H1 (cell line): ENCODE measurements at regions not wholly inside any gene's neighbourhood (a gene's known extent, or its start where the extent isn't known, plus 50 kb on each side); places are given as distances from the start of the nearest gene placed in this dataset.

ENCODE experiments used
- CTCF ChIA-PET: fragments of 300-600 bp; sonication (Branson Sonifier 250); formaldehyde crosslinking; loops from one replicate; lab custom pipeline; 2021; ENCODE audit not compliant: partially characterized antibody; lab: Charles Lee
- POLR2A ChIA-PET: fragments of 300-600 bp; sonication (Branson Sonifier 250); formaldehyde crosslinking; loops from one replicate; lab custom pipeline; 2021; ENCODE audit warnings: inconsistent platforms; ENCODE audit not compliant: partially characterized antibody; lab: Charles Lee
- DNase-seq, 2 experiments: peaks; one replicate each; pipeline versions ENCODE4 v3.0.0 to v3.0.0-alpha.2; 2010 to 2022; ENCODE audit warnings: low spot score in 2 of 2, low read depth in 1 of 2, mixed read lengths in 1 of 2
- FAIRE-seq: peaks from 2 replicates; lab custom pipeline; 2011; peaks lifted over from hg19 to GRCh38; lab: Jason Lieb, UNC
- H2AFZ ChIP-seq: 2 replicates; pipeline ENCODE4 v1.8.1; 2012; ENCODE audit warnings: low read length, inconsistent platforms
- H2AK5ac ChIP-seq: 2 replicates; pipeline ENCODE4 v1.6.1; 2013; ENCODE audit warnings: low read depth, low read length
- H2BK120ac ChIP-seq: replicated peaks from 2 replicates; pipeline ENCODE3; 2013; ENCODE audit warnings: low read depth, low read length, inconsistent platforms
- H2BK12ac ChIP-seq: 2 replicates; pipeline ENCODE4 v1.6.1; 2013; ENCODE audit warnings: low read depth, low read length
- H2BK15ac ChIP-seq: 2 replicates; pipeline ENCODE4 v1.6.1; 2013; ENCODE audit warnings: low read length
- H2BK20ac ChIP-seq: 2 replicates; pipeline ENCODE4 v1.6.1; 2013; ENCODE audit warnings: low read length
- H2BK5ac ChIP-seq: 2 replicates; pipeline ENCODE4 v1.6.1; 2013; ENCODE audit warnings: low read depth, low read length
- H3K14ac ChIP-seq: 2 replicates; pipeline ENCODE4 v1.6.1; 2013; ENCODE audit warnings: inconsistent platforms; ENCODE audit not compliant: insufficient read length
- H3K18ac ChIP-seq: 2 replicates; pipeline ENCODE4 v1.6.1; 2013; ENCODE audit warnings: low read length; ENCODE audit errors: extremely low read depth
- H3K23ac ChIP-seq: 2 replicates; pipeline ENCODE4 v1.6.1; 2013; ENCODE audit warnings: inconsistent platforms; ENCODE audit not compliant: insufficient read length
- H3K23me2 ChIP-seq: 2 replicates; pipeline ENCODE4 v1.6.1; 2013; ENCODE audit warnings: low read depth, low read length
- H3K27ac ChIP-seq: 2 replicates; pipeline ENCODE4 v1.6.1; 2011; ENCODE audit warnings: low read depth, low read length, inconsistent platforms
- H3K27me3 ChIP-seq, 4 experiments: replicated peaks in 1 of 4; 1 replicate in 1 of 4; 2 replicates in 3 of 4; pipeline versions ENCODE4 v1.6.1 to v1.8.1; 2011 to 2013; ENCODE audit warnings: low read length in 3 of 4, mild to moderate bottlenecking in 3 of 4, inconsistent platforms in 2 of 4, mixed read lengths in 2 of 4, moderate library complexity in 1 of 4; ENCODE audit not compliant: control insufficient read depth in 3 of 4, insufficient read depth in 3 of 4; ENCODE audit errors: extremely low read depth in 1 of 4
- H3K36me3 ChIP-seq, 4 experiments: 2 replicates each; pipeline versions ENCODE4 v1.6.1 to v1.8.1; 2011 to 2013; ENCODE audit warnings: mild to moderate bottlenecking in 4 of 4, low read length in 3 of 4, moderate library complexity in 2 of 4, control low read depth in 1 of 4, inconsistent platforms in 1 of 4; ENCODE audit not compliant: insufficient read depth in 4 of 4, control insufficient read depth in 2 of 4
- H3K4ac ChIP-seq: replicated peaks from 2 replicates; pipeline ENCODE3; 2013; ENCODE audit warnings: low read length, low read depth, mixed read lengths, inconsistent platforms; ENCODE audit not compliant: insufficient read length
- H3K4me1 ChIP-seq, 4 experiments: replicated peaks in 1 of 4; 1 replicate in 1 of 4; 2 replicates in 3 of 4; pipeline versions ENCODE4 v1.6.1 to v1.8.1; 2011 to 2013; ENCODE audit warnings: low read length in 3 of 4, inconsistent platforms in 2 of 4, mixed read lengths in 1 of 4; ENCODE audit not compliant: insufficient read depth in 4 of 4, control insufficient read depth in 3 of 4
- H3K4me2 ChIP-seq, 2 experiments: 2 replicates each; pipeline versions ENCODE4 v1.6.1 to v1.8.1; 2011 to 2013; ENCODE audit warnings: low read depth in 2 of 2, low read length in 2 of 2, control low read depth in 1 of 2, inconsistent platforms in 1 of 2, mild to moderate bottlenecking in 1 of 2; ENCODE audit not compliant: insufficient read depth in 1 of 2
- H3K4me3 ChIP-seq, 4 experiments: fragments of 200-600, 300-600 bp in 1 of 4; sonication (generic), shearing (Covaris generic), sonication (Bioruptor Twin) in 1 of 4; 2 replicates each; pipeline versions ENCODE4 v1.5.1 to v1.8.1; 2011 to 2016; ENCODE audit warnings: low read length in 4 of 4, low read depth in 3 of 4, control low read depth in 2 of 4, inconsistent platforms in 2 of 4, mild to moderate bottlenecking in 2 of 4, mixed read lengths in 1 of 4, moderate library complexity in 1 of 4; ENCODE audit not compliant: insufficient read depth in 2 of 4; ENCODE audit errors: extremely low read depth in 1 of 4
- H3K56ac ChIP-seq: replicated peaks from 2 replicates; pipeline ENCODE3; 2013; ENCODE audit warnings: low read depth, mild to moderate bottlenecking, mixed read lengths, low read length, inconsistent platforms; ENCODE audit not compliant: insufficient read length
- H3K79me1 ChIP-seq: 2 replicates; pipeline ENCODE4 v1.6.1; 2013; ENCODE audit warnings: low read depth, low read length, control low read depth
- H3K79me2 ChIP-seq, 2 experiments: 2 replicates each; pipeline versions ENCODE4 v1.6.1 to v1.8.1; 2012 to 2013; ENCODE audit warnings: low read length in 2 of 2, mild to moderate bottlenecking in 2 of 2, inconsistent platforms in 1 of 2; ENCODE audit not compliant: insufficient read depth in 2 of 2, control insufficient read depth in 1 of 2
- H3K9ac ChIP-seq, 4 experiments: replicated peaks in 1 of 4; 1 replicate in 1 of 4; 2 replicates in 3 of 4; pipeline versions ENCODE4 v1.6.1 to v1.8.1; 2011 to 2013; ENCODE audit warnings: low read depth in 3 of 4, low read length in 3 of 4, control low read depth in 2 of 4, mild to moderate bottlenecking in 2 of 4, moderate library complexity in 2 of 4, inconsistent platforms in 1 of 4; ENCODE audit errors: extremely low read depth in 1 of 4
- H3K9me3 ChIP-seq, 2 experiments: 2 replicates each; pipeline versions ENCODE4 v1.6.1 to v1.8.1; 2012 to 2013; ENCODE audit warnings: mild to moderate bottlenecking in 2 of 2, moderate library complexity in 2 of 2, control low read depth in 1 of 2, inconsistent platforms in 1 of 2, low read depth in 1 of 2, low read length in 1 of 2, mixed read lengths in 1 of 2; ENCODE audit not compliant: insufficient read depth in 2 of 2
- H4K20me1 ChIP-seq, 2 experiments: replicated peaks in 1 of 2; 2 replicates each; pipeline versions ENCODE3 to v1.8.1; 2011 to 2013; ENCODE audit warnings: inconsistent platforms in 2 of 2, low read length in 2 of 2, mild to moderate bottlenecking in 1 of 2; ENCODE audit not compliant: insufficient read depth in 2 of 2, control insufficient read depth in 1 of 2
- H4K5ac ChIP-seq: 2 replicates; pipeline ENCODE4 v1.6.1; 2013; ENCODE audit warnings: low read length, low read depth, mixed read lengths, inconsistent platforms; ENCODE audit not compliant: insufficient read length
- H4K8ac ChIP-seq: 2 replicates; pipeline ENCODE4 v1.8.0; 2013; ENCODE audit warnings: mild to moderate bottlenecking, moderate library complexity, low read length, inconsistent platforms; ENCODE audit not compliant: insufficient read depth; ENCODE audit errors: extremely low read depth
- H4K91ac ChIP-seq: replicated peaks from 2 replicates; pipeline ENCODE3; 2013; ENCODE audit warnings: low read length, mixed read lengths, inconsistent platforms; ENCODE audit not compliant: insufficient read length
- BCL11A ChIP-seq, 2 experiments: IDR thresholded peaks; one replicate each; pipeline ENCODE4 v1.6.1; 2011; ENCODE audit warnings: low read depth in 2 of 2, low read length in 2 of 2, mild to moderate bottlenecking in 2 of 2
- CEBPB ChIP-seq: IDR thresholded peaks from 2 replicates; pipeline ENCODE4 v1.6.1; 2012; ENCODE audit warnings: low read depth, low read length
- CTBP2 ChIP-seq: IDR thresholded peaks from 2 replicates; pipeline ENCODE4 v1.7.0; 2011; ENCODE audit warnings: borderline replicate concordance, mild to moderate bottlenecking, moderate library complexity, mixed read lengths, low read length; ENCODE audit not compliant: insufficient read depth, insufficient read length
- GABPA ChIP-seq: IDR thresholded peaks from 2 replicates; pipeline ENCODE4 v1.6.1; 2011; ENCODE audit warnings: mild to moderate bottlenecking, low read length, moderate library complexity, borderline replicate concordance; ENCODE audit not compliant: insufficient read depth
- KDM1A ChIP-seq: fragments of 200-600, 300-600 bp; sonication (generic); IDR thresholded peaks from 2 replicates; pipeline ENCODE4 v1.7.1; 2016; ENCODE audit warnings: mild to moderate bottlenecking, low read length, borderline replicate concordance
- MAFK ChIP-seq: IDR thresholded peaks from 2 replicates; pipeline ENCODE4 v1.6.1; 2012; ENCODE audit warnings: low read depth, mild to moderate bottlenecking, improper control_type of control experiment, low read length
- NANOG ChIP-seq: IDR thresholded peaks from 2 replicates; pipeline ENCODE4 v1.6.1; 2011; ENCODE audit warnings: low read length, low read depth, mild to moderate bottlenecking, inconsistent platforms; ENCODE audit not compliant: insufficient read depth, poor library complexity, severe bottlenecking
- POLR2A ChIP-seq, 2 experiments: IDR thresholded peaks; 1 replicate in 1 of 2; 2 replicates in 1 of 2; pipeline ENCODE4 v1.6.1; 2011; ENCODE audit warnings: low read depth in 2 of 2, low read length in 2 of 2, mild to moderate bottlenecking in 2 of 2; ENCODE audit errors: control extremely low read depth in 1 of 2
- POLR2AphosphoS5 ChIP-seq: IDR thresholded peaks from 2 replicates; pipeline ENCODE4 v1.6.1; 2011; ENCODE audit warnings: low read depth, low read length
- RNF2 ChIP-seq: fragments of 200-900, 300-1000 bp; sonication (generic); IDR thresholded peaks from 2 replicates; pipeline ENCODE4 v1.7.1; 2016; ENCODE audit warnings: borderline replicate concordance, low read depth, mild to moderate bottlenecking, antibody characterized with exemption, low read length; ENCODE audit not compliant: poor library complexity, severe bottlenecking; ENCODE audit errors: missing control alignments
- SIN3A ChIP-seq, 2 experiments: IDR thresholded peaks in 1 of 2; conservative IDR thresholded peaks in 1 of 2; 2 replicates each; pipeline ENCODE4 v1.6.1; 2011 to 2012; ENCODE audit warnings: low read length in 2 of 2, improper control_type of control experiment in 1 of 2, low read depth in 1 of 2, mild to moderate bottlenecking in 1 of 2
- SIRT6 ChIP-seq: IDR thresholded peaks from one replicate; pipeline ENCODE4 v1.7.1; 2012; ENCODE audit warnings: low read length, inconsistent platforms
- SP4 ChIP-seq: IDR thresholded peaks from 2 replicates; pipeline ENCODE4 v1.6.1; 2012; ENCODE audit warnings: low read length, inconsistent platforms
- TAF1 ChIP-seq: IDR thresholded peaks from 2 replicates; pipeline ENCODE4 v1.6.1; 2011; ENCODE audit warnings: mild to moderate bottlenecking, low read depth, low read length
- TCF12 ChIP-seq: IDR thresholded peaks from 2 replicates; pipeline ENCODE4 v1.6.1; 2011; ENCODE audit warnings: low read depth, mild to moderate bottlenecking, low read length

- no peak overlapping the region for H2BK12ac ChIP-seq
- CTCF ChIA-PET, result interaction anchor here (0.6 to 3.7 kb wide), 9 partner anchors 11 to 215 kb away, joined by 3 to 16 read pairs (median 3); no protein-coding TSS in a partner anchor
- DNase-seq (no peak), FAIRE-seq (no peak)
- no peak overlapping the region for H3K14ac ChIP-seq
- H3K36me3 ChIP-seq, result no peaks in the 10 kb centered on the region; a peak in 1 of 8 replicates
- H3K79me2 ChIP-seq, result no peaks in the 10 kb centered on the region
- H3K4me1 ChIP-seq, result no peaks in the 10 kb centered on the region
- H2BK15ac ChIP-seq, result no peak overlapping the region
- 0 out of 2 replicates have a peak overlapping the region, but pooled peaks have one; percentile 40 for H2BK20ac ChIP-seq
- H3K27ac ChIP-seq, result no peak overlapping the region
- no peaks in the 10 kb centered on the region for H3K23me2 ChIP-seq
- no peak overlapping the region for H2AFZ ChIP-seq
- no peak overlapping the region for H3K18ac ChIP-seq
- no peak overlapping the region for H3K4ac ChIP-seq
- H3K9ac ChIP-seq, result no peak overlapping the region
- peaks cover 2 to 3% of the 10 kb centered on the region in 2 experiments; a peak in 3 of 4 replicates for H3K9me3 ChIP-seq
- POLR2A ChIA-PET, result no interaction called here
- no peak overlapping the region for H4K5ac ChIP-seq
- no peaks in the 10 kb centered on the region for H4K20me1 ChIP-seq
- H2BK120ac ChIP-seq, result no peak overlapping the region
- no peaks in the 10 kb centered on the region for H3K79me1 ChIP-seq
- no peak overlapping the region for H4K8ac ChIP-seq
- no peak overlapping the region for H3K23ac ChIP-seq
- H3K4me3 ChIP-seq, result no peak overlapping the region
- no peak overlapping the region for H2AK5ac ChIP-seq
- no peak overlapping the region for H3K4me2 ChIP-seq
- no peaks in the 10 kb centered on the region; a peak in 1 of 7 replicates for H3K27me3 ChIP-seq
- no peak overlapping the region for H3K56ac ChIP-seq
- H2BK5ac ChIP-seq, result no peak overlapping the region
- no peak overlapping the region for H4K91ac ChIP-seq
- no peak for TF ChIP-seq SP4
- no peak for TF ChIP-seq BCL11A (IDR thresholded peaks at IDR 0.05; ENCODE audit: low read depth in 2 of 2, low read length in 2 of 2)
- TF ChIP-seq TAF1, result no peak
- TF ChIP-seq CEBPB, result no peak
- TF ChIP-seq SIN3A (conservative IDR thresholded peaks at IDR 0.05 in 1 of 2, IDR thresholded peaks at IDR 0.05 in 1 of 2; ENCODE audit: low read depth in 1 of 2, low read length in 2 of 2), result no peak
- no peak for TF ChIP-seq POLR2A (IDR thresholded peaks at IDR 0.05; ENCODE audit: control extremely low read depth in 1 of 2, low read depth in 2 of 2, low read length in 2 of 2)
- TF ChIP-seq MAFK, result no peak
- no peak for TF ChIP-seq KDM1A
- TF ChIP-seq RNF2, result no peak
- TF ChIP-seq GABPA, result no peak
- TF ChIP-seq TCF12, result no peak
- TF ChIP-seq CTBP2, result no peak
- no peak for TF ChIP-seq POLR2AphosphoS5
- TF ChIP-seq SIRT6, result no peak
- TF ChIP-seq NANOG, result no peak
Measured at GRCh38 chr11:45037434-45038005, 86.8 kb upstream of the TP53I11 start.
